Amniotic epithelial cell (primary cell): ENCODE measurements at regions not wholly inside any gene's neighbourhood (a gene's known extent, or its start where the extent isn't known, plus 50 kb on each side); places are given as distances from the start of the nearest gene placed in this dataset.
"Not testable (repeated sequence)": the region's sequence is repeated elsewhere in the genome, so short reads cannot be mapped to it uniquely, and the experiment has no call there.

Experiments used
- DNase-seq: peaks from one replicate; pipeline ENCODE4 v3.0.0-alpha.2; 2010; ENCODE audit warnings: low read depth

DNA sequence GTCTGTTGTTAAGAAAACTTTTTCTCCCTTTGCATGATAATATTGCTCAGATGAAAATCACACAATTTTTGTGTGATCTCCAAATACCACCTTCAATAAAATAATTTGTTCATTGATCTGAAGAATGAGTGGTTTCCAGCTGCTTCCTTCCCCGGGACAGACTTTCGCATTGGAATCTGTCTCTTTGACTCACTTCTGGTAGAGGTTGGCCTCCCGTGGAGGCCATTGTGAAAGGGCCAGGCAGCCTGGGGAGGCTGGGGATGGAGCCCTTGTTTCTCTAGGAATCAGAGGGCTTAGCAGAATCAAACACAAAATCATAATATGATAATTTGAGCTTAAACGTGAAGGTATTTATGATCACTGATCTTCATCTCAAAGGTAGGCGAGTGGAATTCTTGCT lies 135.0 kb upstream of the ZNF536 start:
- DNase-seq: no peak

DNA sequence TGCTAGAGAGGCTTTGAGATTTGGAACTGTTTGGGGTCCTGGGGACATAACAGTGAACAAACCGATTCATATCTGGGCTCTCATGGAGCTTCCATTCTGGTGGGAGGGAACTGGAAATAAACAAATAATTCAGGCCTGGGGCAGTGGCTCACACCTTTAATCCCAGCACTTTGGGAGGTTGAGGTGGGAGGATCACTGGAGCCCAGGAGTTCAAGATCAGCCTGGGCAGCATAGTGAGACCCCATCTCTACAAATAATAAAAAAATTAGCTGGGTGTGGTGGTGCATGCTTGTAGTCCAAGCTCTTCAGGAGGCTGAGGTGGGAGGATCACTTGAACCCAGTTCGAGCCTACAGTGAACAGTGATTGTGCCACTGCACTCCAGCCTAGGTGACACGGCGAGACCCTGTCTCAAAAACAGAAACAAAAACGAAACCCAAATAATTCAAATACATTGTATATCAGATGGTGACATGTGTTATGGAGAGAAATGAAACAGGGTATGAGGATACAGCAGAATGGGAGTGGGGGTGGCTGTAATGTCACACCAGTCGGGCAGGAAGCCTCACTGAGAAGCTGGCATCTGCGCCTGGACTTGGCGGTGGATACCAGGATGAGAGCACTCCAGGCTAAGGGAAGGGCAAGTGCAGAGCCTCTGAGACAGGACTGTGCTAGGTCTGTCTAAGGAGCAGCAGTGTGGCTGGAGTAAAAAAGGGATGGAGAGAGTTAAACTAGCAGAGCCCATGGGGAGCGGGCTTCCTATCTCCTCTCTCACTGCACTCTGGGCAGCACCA lies 131.1 kb upstream of the ZNF536 start:
- DNase-seq: no peak

DNA sequence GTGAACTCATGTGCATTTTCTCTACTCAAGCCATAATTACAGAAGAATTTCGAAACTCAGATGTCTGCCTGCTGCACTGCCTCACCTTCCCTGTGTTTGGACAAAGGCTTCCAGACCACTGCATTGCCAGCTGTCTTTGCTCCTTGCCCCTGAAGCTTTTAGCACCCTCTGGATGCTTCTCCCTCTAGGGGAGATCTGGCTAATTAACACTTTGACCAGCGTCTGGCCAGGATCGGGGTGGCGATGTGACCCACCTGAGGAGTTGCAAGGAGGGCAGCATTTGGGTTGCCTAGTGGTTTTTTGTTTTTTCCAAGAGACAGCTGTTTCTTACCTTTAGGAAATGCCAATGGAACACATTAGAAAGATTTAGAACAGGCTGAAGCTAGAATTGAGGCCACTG lies 127.7 kb upstream of the ZNF536 start:
- no peak for DNase-seq

DNA sequence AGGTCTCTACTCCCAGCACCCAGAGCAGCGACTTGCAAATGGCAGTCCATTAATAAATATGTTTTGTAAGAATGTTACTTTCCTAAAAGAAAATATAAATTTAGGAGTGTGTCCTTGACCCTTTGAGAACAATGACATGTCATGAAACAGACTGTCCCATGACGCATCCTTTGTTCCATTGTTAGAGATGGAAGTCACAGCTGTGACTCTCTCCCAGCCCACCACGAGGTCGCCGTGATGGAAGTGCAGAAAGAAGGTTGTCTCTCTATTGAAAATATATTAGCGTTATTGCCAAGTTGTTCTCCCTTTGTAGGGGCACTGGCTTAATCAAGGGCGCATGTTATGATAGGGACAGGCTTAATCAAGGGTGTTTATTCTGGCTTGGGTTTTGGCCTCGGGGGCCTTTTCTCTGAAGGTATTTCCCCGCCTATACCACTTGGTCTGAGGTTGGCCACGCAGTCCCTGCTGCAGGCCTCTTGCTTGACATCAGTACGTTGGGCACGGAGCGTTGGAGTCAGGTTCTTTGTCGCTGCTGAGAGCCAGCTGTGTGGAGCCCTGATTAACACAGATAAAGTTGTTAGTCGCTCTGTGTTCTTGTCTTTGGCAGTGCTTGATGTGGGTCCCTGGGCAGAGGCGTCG lies 126.7 kb upstream of the ZNF536 start:
- DNase-seq: no peak

DNA sequence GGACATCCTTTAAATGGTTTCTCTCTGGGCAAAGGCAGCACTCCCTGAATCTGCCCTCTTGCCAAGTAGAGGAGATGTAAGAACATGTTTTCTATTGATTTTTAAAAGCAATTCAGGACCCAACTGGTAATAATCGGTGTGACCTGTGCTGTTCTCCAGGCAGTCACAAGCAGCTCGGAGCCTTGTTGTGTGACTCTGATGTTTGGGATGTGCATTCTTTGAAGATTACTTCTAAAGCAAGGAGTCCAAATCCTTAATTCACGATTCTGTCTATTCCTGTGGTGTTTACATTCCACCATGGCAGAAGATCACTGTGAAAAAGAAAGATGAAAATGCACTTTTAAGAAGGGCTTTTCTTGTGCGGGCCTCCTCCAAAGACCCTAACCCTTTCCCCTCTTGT lies 122.3 kb upstream of the ZNF536 start:
- no peak for DNase-seq

DNA sequence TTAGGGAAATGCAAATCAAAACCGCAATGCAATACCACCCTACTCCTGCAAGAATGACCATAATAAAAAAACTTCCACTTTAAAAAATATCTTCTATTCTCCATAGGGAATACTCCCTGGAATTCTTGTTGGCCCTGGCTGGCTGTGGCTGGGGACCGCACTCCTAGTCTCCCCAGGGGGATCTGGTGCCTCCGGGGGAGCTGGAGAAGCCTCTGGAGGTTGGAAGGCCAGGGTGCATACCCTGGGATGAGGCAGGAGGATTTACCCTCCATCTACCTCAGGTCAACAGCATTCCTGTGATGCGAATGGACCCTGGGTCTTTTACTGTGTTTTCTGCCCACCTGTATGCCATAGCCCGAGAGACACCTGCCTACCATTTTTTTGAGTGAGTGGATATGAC lies 120.0 kb upstream of the ZNF536 start:
- no peak for DNase-seq

DNA sequence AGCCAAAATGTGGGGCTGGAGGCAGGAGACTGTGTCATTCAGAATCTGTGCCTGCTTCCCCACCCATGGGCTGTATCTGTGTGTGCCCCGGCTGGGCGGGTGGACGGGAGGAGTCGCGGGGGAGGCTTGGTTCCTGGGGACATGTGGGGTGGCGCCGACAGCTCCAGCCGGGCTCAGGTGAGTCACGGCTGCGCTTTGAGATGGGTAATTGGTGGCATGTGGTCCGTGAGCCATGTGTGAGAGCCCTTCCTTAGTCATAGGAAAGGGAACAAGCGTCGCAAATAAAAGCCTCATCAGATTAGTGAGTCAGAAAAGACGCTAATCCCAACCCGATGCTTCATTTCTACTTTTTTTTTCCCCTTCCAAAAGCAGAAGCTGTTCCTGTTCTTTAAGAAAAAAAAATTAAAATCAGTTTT lies 118.6 kb upstream of the ZNF536 start:
- no peak for DNase-seq

DNA sequence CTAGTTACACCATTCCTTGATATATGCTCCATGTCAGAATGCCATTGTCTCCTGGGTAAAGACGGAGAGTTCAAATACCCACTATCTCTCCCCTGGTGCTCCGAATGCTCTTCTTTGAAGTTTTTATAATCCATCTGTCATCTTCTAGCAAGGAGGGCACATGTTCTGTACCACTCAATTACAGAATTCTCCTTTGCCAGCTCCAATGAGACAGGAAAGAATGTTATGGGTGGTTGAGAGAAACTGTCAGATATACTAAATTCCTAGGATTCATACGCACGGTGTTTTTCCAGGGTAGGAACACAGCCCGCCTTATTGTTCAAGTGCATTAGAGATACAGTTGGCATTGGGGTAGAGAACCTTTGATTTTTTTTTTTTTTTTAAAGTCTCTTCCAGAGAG lies 118.0 kb upstream of the ZNF536 start:
- DNase-seq: no peak

DNA sequence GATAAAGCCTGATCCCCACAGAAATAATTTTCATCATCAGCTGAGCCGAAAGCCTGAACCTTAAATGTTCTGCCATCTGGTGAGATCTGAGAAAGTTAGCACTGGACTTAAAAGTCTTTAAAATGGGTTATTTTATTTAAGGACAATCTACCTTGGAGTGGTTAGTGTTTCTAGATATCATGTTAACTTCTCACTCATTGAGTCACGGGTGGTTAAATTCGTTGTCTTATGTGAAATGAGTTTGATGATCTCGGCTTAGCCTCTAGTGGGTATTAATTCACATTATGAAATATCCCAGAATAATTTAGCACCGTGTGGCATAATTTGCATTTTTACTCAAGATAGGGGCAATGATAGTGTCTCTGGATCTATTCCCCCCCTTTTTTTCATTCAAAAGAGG lies 117.4 kb upstream of the ZNF536 start:
- no peak for DNase-seq

DNA sequence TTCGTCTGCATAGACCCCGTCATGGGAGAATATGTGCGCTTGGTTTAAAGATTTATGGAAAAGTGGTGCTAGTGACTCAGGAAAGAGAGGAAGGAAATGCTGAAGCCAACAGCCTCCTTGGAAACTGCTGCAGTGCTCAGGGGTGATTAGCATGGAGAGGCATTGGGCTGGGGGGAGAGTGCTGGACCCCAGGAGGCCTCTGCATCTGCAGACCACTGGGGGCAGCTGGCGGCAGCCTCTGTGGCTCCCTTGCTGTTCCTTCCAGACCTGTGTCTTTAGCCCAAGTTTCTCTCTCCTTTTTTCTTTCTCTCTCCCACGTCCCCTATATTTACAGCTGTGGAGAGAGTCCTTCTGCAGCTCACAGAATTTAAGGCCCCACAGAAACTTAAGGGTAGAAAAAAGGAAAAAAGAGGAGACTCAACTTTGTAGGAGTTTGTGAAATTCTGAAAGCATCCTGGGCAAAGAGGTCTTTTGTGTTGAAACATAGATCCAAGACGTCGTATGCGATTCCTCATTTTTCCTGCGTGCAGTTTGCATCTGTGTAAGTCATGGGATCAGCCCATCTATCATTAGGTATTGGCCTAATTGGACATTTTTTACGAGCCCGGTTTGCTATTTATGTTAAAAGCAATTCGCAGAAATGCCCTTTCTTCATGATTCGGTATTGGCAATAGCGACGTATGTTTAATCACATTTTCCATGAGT lies 116.2 kb upstream of the ZNF536 start:
- no peak for DNase-seq

DNA sequence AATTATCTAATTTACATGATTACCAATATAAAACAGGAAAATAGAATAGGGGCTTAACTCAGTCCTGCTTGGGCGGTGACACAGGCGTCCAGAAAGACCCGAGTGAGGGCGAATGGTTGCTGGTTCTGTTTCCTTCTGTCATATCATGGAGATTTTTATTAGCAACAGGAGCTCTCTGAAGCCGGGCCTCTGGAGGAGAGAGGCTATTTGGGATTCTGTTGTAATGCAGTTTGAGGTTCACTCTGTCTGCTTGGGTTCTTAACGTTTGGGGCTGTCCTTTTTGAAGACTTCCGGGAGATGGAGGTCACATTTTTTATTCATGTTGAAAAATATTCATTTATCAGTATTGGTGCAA lies 115.7 kb upstream of the ZNF536 start:
- DNase-seq: no peak

DNA sequence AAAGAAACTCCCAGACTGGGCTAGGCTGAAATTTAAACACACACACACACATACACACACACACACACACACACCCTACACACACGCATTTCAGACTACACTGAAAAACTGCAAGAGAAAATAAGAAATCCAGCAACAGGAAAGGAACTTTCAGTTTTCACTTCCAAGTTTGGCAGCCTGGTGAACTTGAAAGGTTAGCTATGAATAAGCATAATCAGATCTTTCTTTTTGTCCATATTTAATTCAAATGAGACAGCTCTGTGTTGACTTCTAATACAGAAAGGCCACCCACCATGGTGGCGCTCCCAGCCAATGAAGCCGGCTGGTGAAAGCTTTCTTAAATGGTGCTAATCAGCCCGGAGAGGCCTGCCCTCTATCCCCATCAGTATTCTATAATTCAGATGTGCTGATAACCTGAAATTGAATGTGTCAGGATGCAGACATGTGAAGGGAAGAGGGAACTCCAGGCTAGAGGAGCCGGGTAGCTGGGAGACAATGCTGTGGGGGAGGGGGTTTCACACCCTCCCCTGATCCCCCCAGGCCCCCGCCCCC lies 108.3 kb upstream of the ZNF536 start:
- DNase-seq: no peak

DNA sequence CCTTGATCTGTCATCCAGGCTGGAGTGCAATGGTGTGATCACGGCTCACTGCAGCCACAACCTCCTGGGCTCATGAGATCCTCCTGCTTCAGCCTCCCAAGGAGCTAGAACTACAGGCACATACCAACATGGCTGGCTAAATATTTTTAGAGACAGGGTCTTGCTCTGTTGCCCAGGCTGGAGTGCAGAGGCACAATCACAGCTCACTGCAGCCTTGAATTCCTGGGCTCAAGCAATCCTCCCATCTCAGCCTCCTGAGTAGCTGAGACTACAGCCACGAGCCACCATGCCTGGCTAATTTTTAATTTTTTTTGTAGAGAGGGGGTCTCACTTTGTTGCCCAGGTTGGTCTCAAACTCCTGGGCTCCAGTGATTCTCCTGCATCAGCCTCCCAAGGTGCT lies 106.3 kb upstream of the ZNF536 start:
- DNase-seq: not testable (repeated sequence)

DNA sequence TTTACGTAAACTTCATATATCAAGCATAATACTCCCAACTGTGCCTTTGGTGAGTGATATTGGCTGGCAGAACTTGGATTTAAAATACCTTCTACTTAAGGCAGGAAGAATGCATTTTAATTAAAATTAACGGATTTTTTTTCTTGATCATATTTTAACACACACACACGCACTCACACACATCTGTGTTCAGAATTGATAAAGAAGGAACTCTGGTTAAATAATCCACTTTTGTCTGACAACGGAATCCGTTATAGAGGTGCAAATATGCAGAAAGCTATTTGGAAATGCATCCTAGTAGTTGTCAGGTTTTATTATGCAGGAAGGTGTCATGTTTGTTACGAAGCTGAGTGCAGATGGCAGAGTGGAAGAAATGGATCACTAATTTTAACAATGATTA lies 105.5 kb upstream of the ZNF536 start:
- DNase-seq: no peak

DNA sequence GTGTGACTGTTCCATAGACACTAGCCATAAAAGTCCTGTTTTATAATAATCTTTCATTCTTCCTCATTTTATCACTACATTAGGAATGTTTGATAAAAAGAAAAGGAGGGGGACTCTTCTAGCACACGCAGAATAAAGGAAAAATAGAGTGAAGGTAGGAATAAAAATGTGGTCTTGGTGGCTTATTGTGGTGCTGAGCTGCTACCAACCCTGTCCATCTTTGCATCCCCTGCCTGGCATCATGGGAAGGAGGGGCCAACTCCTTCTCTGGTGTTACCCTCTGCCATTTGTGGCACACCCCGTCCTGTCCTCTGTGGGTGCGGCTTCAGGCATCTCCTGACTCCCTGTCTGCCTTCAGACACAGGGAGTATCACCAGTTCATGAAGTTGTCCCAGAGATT lies 104.9 kb upstream of the ZNF536 start:
- DNase-seq: no peak

DNA sequence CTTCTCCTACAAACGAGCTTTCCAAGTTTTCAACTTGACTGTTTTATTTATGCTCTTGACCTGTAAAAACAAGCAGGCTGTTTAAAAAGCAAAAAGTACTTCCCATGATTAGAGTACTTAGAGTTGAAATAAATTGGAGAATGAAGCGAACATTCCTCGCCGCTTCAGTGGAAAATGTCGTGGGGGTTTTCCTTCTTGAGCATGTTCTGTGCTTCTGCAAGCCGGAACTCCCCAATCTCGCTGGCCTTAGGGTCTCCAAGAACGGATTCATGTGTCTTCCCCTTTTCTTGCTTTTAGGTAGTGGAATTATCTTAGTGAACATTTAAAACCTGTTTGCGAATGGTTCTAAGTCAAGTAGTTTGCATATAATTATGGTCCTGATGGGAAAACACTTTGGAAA lies 103.6 kb upstream of the ZNF536 start:
- no peak for DNase-seq

DNA sequence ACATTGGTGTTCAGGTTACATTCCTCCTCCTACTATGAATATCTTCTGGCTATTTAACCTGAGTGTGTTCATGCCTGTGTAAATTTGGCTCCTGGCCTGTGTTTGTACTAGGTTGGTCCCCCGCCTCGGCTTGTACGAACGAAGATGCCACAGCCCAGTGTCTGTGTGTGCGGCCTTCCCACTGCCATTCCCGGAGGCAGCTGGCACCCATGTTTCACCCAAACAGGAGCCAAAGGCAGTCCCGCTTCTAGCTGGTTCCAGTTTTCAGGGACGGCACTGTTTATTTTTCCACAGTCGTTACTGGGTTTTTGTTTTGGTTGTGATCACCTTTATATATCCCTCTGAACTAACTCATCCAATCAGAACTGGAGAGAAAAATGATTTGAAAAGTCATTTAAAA lies 102.5 kb upstream of the ZNF536 start:
- no peak for DNase-seq

DNA sequence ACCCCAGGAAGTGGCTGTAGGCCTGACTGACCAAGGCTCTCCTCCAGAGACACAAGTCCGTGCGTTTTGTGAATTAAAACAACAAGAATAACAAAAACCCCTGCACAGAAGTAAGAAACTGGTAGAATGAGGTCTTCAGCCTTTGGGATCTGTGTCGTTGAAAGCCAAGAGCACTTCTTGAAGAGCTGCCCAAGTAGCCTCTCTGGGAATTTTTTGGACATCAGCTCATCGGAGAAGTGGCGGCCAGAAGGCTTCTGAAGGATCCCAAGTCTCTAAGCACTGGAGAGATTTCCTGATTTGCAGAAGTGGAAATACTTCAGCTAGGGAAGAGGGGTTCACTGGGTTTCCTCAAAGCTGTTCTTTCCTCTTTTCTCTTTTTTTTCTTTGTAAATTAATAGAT lies 100.4 kb upstream of the ZNF536 start:
- DNase-seq: no peak

DNA sequence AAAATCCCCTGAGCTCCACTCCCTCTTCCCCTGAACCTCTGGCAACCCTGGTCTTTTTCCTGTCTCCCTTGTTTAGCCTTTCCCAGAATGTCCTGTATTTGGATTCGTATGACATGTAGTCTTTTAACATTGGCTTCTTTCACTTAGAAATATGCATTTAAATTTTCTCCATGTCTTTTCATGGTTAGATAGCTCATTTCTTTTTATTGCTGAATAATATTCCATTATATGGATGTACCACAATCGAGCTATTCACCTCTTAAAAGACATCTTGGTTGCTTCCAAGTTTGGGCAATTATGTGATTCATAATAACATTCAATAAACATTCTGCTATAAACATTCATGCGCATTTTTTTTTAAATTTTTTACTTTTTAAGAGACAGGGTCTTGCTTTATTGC lies 99.6 kb upstream of the ZNF536 start:
- DNase-seq: no peak

DNA sequence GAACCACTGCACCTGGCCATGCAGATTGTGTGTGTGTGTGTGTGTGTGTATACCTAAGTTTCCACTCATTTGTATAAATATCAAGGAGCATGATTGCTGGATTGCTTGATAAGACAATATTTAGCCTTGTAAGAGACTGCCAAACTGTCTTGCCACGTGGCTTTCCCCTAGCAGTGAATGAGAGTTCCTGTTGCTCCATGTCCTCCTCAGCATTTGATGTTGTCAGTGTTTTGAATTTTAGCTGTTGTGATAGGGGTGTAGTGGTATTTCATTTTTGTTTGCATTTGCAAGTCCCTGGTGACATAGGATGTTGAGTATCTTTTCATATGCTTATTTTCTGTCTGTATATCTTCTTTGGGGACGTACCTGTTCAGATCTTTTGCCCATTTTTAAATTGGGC lies 99.0 kb upstream of the ZNF536 start:
- no peak for DNase-seq

DNA sequence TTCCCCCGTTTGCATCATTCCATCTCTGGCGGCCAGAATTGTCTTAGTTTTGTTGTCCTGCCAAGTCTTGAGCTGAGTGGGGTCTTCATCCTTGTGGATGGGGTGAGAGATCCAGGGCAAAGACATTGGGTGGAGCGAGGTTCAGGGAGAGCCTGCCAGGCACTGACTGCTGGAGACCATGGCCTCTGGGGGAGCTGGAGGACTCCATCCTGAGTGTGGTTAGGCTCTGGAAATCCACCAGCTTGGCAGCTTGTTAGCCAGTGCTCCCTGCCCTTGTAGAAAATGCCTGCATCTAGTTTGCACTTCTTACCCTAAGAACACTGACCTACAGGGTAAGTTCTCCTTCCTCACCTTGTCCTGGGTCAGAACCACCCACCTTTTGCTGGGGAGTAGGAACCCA lies 97.2 kb upstream of the ZNF536 start:
- DNase-seq: no peak

DNA sequence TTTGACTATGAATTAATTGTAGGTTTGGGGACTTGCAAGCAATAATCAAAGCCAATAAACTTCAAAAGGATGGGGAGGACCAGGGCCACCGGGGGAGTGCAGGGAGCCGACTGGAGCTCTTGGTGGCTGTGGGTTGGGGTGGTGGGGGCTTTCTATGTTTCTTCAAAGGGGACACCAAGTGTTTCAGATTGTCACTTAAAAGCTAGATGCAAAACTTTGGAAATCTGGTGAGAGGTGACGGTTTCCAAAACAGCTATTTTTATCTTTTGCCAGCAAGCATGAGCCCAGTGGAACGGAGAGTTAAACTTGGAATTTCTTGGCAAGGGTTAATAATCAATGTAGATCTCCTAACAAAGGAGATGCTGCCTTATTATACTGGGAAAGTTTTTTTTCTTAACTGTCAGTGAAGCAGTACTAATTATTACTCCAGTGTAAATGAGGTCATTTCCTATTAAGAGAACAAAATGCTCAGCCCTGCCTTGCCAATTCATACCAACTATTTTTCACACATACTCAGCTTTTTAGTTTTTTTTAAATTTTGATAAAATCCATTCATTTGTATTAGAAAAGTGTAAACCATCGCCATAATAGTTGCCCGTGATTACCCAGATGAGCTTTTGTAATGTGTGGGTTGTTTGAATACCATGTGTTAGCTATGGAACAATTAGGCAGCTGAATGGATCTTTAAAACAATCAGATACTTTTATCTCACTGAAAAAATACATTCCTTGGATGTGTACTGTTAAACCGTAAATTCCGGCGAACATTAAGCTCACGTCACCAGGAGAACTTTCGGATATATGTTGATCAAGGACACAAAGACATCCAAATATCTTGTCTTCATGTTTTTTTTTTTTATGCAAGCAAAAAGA lies 95.9 kb upstream of the ZNF536 start:
- no peak for DNase-seq
